Stomach (tissue), 8 donors: ENCODE measurements at regions not wholly inside any gene's neighbourhood (a gene's known extent, or its start where the extent isn't known, plus 50 kb on each side); places are given as distances from the start of the nearest gene placed in this dataset.

ENCODE experiments used
- DNase-seq, 2 donors: peaks; one replicate each; pipeline versions ENCODE4 v3.0.0 to v3.0.0-alpha.2; 2013 to 2019
- H3K27ac ChIP-seq, 5 donors: fragments of 200-600 bp in 4 of 5; sonication (generic) in 4 of 5; one replicate each; pipeline ENCODE4 v1.5.1; 2013 to 2019; ENCODE audit warnings: mild to moderate bottlenecking in 1 of 5, moderate library complexity in 1 of 5
- H3K27me3 ChIP-seq, 3 donors: fragments of 200-600 bp; sonication (generic); one replicate each; pipeline ENCODE4 v1.5.1; 2017 to 2019; ENCODE audit warnings: mixed run types in 1 of 3
- H3K36me3 ChIP-seq, 4 donors: fragments of 200-600 bp; sonication (generic); 1 replicate in 3 of 4; 2 replicates in 1 of 4; pipeline ENCODE4 v1.5.1; 2016 to 2019
- H3K4me1 ChIP-seq, 4 donors: fragments of 200-600 bp; sonication (generic); one replicate each; pipeline ENCODE4 v1.5.1; 2016 to 2019
- H3K4me3 ChIP-seq, 4 donors: fragments of 200-600 bp; sonication (generic) in 3 of 4; one replicate each; pipeline ENCODE4 v1.5.1; 2016 to 2019; ENCODE audit warnings: mild to moderate bottlenecking in 1 of 4
- H3K9me3 ChIP-seq, 4 donors: fragments of 200-600 bp; sonication (generic); one replicate each; pipeline ENCODE4 v1.5.1; 2016 to 2019
- EP300 ChIP-seq: sonication (generic); formaldehyde crosslinking; IDR thresholded peaks from one replicate; pipeline ENCODE4 v1.6.1; 2017; ENCODE audit warnings: antibody characterized with exemption
- POLR2A ChIP-seq, 4 donors: fragments of 450-650 bp; IDR thresholded peaks; one replicate each; pipeline ENCODE4 v1.6.1; 2016; ENCODE audit warnings: antibody characterized with exemption in 4 of 4, control low read depth in 2 of 4, mild to moderate bottlenecking in 1 of 4, moderate library complexity in 1 of 4
- POLR2AphosphoS5 ChIP-seq, 3 donors: sonication (generic); formaldehyde crosslinking; IDR thresholded peaks; one replicate each; pipeline ENCODE4 v1.6.1; 2016; ENCODE audit warnings: antibody characterized with exemption in 3 of 3
- WGBS, 5 donors: extraction: QIAGEN DNeasy Blood & Tissue Kit in 3 of 5; methylation state at CpG; one replicate each; pipeline versions ENCODE4 v1.1.5 to v1.1.7; 2013 to 2018; 5-methylcytosine and 5-hydroxymethylcytosine counted together
- intact Hi-C: fragments of 100-400 bp; cut with DNase I; formaldehyde crosslinking; loops from one replicate; pipeline ENCODE4 v1.15.1; 2023; ENCODE audit warnings: low total_unique reads
- TF ChIP-seq, protein P1 (sequence below), 7 experiments: fragments of 450-650 bp in 4 of 7; fragments of 200-600 bp in 3 of 7; sonication (generic) in 3 of 7; IDR thresholded peaks; one replicate each; pipeline ENCODE4 v1.5.1; 2016 to 2019; ENCODE audit warnings: antibody characterized with exemption in 7 of 7, control low read depth in 2 of 7, mild to moderate bottlenecking in 1 of 7
- donor health status: healthy with polysubstance abuse.
- donor health status: Bipolar disorder and iron deficiency.
- donor health status: healthy.

DNA sequence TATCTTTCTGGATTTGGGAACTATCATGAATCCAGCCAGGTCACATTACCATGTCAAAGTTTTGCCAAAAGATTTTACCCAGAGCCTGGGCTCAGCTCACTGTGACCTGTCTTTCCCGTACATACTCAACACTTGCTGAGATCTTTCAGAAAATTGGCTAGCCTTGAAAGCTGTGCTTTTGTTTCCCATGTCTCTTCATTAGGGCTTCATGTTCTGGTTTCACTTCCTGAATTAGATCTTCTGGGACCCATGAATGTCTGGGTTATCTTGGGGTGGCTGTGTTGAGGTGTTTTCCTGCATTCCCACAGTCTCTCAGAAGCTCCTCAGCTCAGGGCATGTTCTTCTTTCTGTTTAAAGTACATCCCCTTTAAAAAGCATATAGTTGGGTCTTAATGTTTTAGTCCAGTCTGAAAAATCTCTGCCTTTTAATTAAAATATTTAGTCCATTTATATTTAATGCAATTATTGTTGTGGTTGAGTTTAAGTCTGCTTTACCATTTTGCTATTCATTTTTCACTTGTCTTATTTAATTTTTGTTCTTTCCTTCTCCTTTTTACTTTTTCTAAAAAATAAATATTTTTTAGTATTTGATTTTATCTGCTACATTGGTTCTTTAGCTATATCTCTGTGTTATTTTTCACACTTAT lies 242.7 kb downstream of the VRK1 start:
- WGBS, 5 donors, result 82 to 97% (median 94%) methylated on average over 1 of the region's 1 CpG
- TF ChIP-seq POLR2AphosphoS5 (IDR thresholded peaks at IDR 0.05) (no peak), EP300 (no peak), POLR2A (IDR thresholded peaks at IDR 0.05) (no peak)
- TF ChIP-seq, protein P1, sequence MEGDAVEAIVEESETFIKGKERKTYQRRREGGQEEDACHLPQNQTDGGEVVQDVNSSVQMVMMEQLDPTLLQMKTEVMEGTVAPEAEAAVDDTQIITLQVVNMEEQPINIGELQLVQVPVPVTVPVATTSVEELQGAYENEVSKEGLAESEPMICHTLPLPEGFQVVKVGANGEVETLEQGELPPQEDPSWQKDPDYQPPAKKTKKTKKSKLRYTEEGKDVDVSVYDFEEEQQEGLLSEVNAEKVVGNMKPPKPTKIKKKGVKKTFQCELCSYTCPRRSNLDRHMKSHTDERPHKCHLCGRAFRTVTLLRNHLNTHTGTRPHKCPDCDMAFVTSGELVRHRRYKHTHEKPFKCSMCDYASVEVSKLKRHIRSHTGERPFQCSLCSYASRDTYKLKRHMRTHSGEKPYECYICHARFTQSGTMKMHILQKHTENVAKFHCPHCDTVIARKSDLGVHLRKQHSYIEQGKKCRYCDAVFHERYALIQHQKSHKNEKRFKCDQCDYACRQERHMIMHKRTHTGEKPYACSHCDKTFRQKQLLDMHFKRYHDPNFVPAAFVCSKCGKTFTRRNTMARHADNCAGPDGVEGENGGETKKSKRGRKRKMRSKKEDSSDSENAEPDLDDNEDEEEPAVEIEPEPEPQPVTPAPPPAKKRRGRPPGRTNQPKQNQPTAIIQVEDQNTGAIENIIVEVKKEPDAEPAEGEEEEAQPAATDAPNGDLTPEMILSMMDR (IDR thresholded peaks at IDR 0.05), result no peak
- Histone ChIP-seq H3K9me3 (peaks cover 4 to 24% (median 14%) of the 10 kb centered on the region in 4 donors), H3K4me1 (no peaks in the 10 kb centered on the region), H3K36me3 (no peaks in the 10 kb centered on the region), H3K27me3 (peaks cover 0 to 18% (median 0%) of the 10 kb centered on the region in 3 donors), H3K4me3 (no peak overlapping the region), H3K27ac (no peak overlapping the region)
- no peak for DNase-seq
- intact Hi-C loops, result no loop called here

DNA sequence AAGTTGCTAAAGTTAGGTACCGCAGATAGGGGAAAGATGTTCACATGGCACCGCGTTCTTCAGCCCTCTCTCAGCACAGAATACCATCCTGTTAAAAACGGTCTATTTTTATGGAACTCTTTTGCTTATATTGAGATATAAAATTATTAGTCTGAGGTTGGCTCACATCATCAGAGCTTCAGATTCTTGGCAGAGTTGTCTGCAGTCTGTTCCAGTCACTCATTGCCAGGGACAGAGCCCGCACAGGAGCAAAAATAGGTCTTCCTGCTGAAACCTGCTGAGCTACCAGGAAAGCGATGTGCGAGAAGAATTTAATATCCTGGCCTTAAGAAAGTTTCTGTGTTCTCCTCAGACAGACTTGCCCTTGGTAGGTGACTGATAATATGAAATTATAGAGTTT lies 249.8 kb downstream of the VRK1 start:
- no peak overlapping the region for H3K27ac ChIP-seq
- no peaks in the 10 kb centered on the region for H3K36me3 ChIP-seq
- TF ChIP-seq, protein P1 (IDR thresholded peaks at IDR 0.05), result no peak
- TF ChIP-seq POLR2AphosphoS5 (IDR thresholded peaks at IDR 0.05), result no peak
- TF ChIP-seq EP300, result no peak
- peaks cover 0 to 18% (median 0%) of the 10 kb centered on the region in 3 donors for H3K27me3 ChIP-seq
- no peaks in the 10 kb centered on the region for H3K4me1 ChIP-seq
- 90 to 94% (median 90%) methylated on average over 7 of the region's 7 CpGs for WGBS, 5 donors
- no peak overlapping the region for H3K4me3 ChIP-seq
- peaks cover 0 to 3% (median 0%) of the 10 kb centered on the region in 4 donors for H3K9me3 ChIP-seq
- intact Hi-C loops, result no loop called here
- no peak for DNase-seq

GRCh38 chr14:97052001-97052400 lies 254.8 kb downstream of the VRK1 start:
- no peaks in the 10 kb centered on the region for H3K36me3 ChIP-seq
- intact Hi-C loops, result no loop called here

GRCh38 chr14:97053941-97054340 lies 256.8 kb downstream of the VRK1 start:
- WGBS, 5 donors, result 80 to 84% (median 82%) methylated on average over 9 of the region's 9 CpGs
- intact Hi-C loops, result no loop called here

More at GRCh38 chr14:97052001-97052400, 254.8 kb downstream of the VRK1 start:
- no peak overlapping the region for H3K27ac ChIP-seq
- H3K27me3 ChIP-seq, result peaks cover 0 to 18% (median 0%) of the 10 kb centered on the region in 3 donors
- no peak for DNase-seq
- TF ChIP-seq POLR2A (IDR thresholded peaks at IDR 0.05) (no peak), EP300 (no peak), POLR2AphosphoS5 (IDR thresholded peaks at IDR 0.05) (no peak)
- TF ChIP-seq, protein P1 (IDR thresholded peaks at IDR 0.05), result no peak
- H3K9me3 ChIP-seq, result no peaks in the 10 kb centered on the region
- no peaks in the 10 kb centered on the region for H3K4me1 ChIP-seq
- no peak overlapping the region for H3K4me3 ChIP-seq

GRCh38 chr14:97055355-97055754 lies 258.2 kb downstream of the VRK1 start:
- WGBS, 5 donors, result 61 to 68% (median 64%) methylated on average over 9 of the region's 9 CpGs
- H3K36me3 ChIP-seq, result no peaks in the 10 kb centered on the region
- DNase-seq, result no peak
- TF ChIP-seq EP300 (no peak), POLR2A (IDR thresholded peaks at IDR 0.05) (no peak)
- no peak overlapping the region for H3K4me3 ChIP-seq
- H3K4me1 ChIP-seq, result no peaks in the 10 kb centered on the region
- intact Hi-C loops, result no loop called here
- H3K27me3 ChIP-seq, result peaks cover 0 to 20% (median 0%) of the 10 kb centered on the region in 3 donors
- H3K27ac ChIP-seq, result no peak overlapping the region
- H3K9me3 ChIP-seq, result no peaks in the 10 kb centered on the region

More at GRCh38 chr14:97053941-97054340, 256.8 kb downstream of the VRK1 start:
- no peak overlapping the region for H3K4me3 ChIP-seq
- H3K4me1 ChIP-seq, result no peaks in the 10 kb centered on the region
- no peaks in the 10 kb centered on the region for H3K9me3 ChIP-seq
- no peaks in the 10 kb centered on the region for H3K36me3 ChIP-seq
- peaks cover 0 to 24% (median 0%) of the 10 kb centered on the region in 3 donors for H3K27me3 ChIP-seq
- TF ChIP-seq EP300, result no peak
- no peak for DNase-seq
- no peak overlapping the region for H3K27ac ChIP-seq
